ENCODE measurements at regions not wholly inside any gene's neighbourhood (a gene's known extent, or its start where the extent isn't known, plus 50 kb on each side); places are given as distances from the start of the nearest gene placed in this dataset.

DNA sequence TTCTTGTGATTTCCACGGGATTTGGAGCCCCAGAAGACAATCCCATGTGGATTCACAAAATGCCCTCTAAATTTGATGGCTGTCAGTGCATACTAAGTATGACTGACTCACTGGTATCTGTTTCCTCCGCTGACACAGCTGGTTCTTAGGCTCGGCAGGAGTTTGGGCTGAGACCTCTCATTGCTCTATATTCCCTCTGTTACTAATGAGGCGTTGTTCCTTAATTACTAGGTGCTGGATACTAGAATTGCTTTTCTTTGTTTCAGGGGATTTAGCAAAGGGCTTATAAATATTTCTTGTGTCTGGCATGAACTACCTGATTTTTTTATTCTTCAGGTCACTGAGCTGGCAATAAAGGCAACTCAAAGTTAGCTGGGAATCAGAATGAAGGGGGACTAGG lies 53.2 kb upstream of the EHF start:
- Histone ChIP-seq H3K9me3 (ENCODE audit: low read depth) (no peaks in the 10 kb centered on the region), H3K4me1 (ENCODE audit: low read depth) (no peaks in the 10 kb centered on the region), H3K27ac (no peak overlapping the region), H3K36me3 (no peaks in the 10 kb centered on the region), H3K4me3 (no peak overlapping the region), H3K27me3 (no peaks in the 10 kb centered on the region)
- DNase-seq (ENCODE audit: low read depth in 1 of 2, low spot score in 1 of 2), result no peak
- TF ChIP-seq, protein P1, sequence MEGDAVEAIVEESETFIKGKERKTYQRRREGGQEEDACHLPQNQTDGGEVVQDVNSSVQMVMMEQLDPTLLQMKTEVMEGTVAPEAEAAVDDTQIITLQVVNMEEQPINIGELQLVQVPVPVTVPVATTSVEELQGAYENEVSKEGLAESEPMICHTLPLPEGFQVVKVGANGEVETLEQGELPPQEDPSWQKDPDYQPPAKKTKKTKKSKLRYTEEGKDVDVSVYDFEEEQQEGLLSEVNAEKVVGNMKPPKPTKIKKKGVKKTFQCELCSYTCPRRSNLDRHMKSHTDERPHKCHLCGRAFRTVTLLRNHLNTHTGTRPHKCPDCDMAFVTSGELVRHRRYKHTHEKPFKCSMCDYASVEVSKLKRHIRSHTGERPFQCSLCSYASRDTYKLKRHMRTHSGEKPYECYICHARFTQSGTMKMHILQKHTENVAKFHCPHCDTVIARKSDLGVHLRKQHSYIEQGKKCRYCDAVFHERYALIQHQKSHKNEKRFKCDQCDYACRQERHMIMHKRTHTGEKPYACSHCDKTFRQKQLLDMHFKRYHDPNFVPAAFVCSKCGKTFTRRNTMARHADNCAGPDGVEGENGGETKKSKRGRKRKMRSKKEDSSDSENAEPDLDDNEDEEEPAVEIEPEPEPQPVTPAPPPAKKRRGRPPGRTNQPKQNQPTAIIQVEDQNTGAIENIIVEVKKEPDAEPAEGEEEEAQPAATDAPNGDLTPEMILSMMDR (IDR thresholded peaks at IDR 0.05; ENCODE audit: low read depth, low read length), result no peak

DNA sequence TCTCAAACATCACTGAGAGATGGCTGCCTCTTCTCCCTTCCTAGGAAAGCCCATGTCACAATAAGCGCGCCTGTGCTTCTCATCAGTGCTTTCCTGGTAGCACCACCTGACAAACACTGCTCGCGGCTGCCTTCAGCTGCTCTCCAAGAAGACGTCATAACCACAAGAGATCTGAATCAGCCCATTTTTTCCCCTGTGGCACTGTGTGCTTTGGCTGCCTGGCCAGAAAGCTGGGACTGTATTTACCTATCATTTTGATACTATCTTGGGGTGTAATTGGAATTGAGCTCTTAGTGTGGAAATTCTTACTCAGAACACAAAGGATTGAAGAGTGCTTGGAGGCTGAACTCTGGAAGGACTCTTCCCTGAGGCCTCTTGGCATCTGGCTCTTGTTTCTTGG lies 50.3 kb upstream of the EHF start:
- Histone ChIP-seq H3K27ac (no peak overlapping the region), H3K36me3 (no peaks in the 10 kb centered on the region), H3K4me1 (ENCODE audit: low read depth) (no peaks in the 10 kb centered on the region), H3K27me3 (no peaks in the 10 kb centered on the region), H3K9me3 (ENCODE audit: low read depth) (no peaks in the 10 kb centered on the region), H3K4me3 (no peak overlapping the region)
- TF ChIP-seq, protein P1 (IDR thresholded peaks at IDR 0.05; ENCODE audit: low read depth, low read length), result no peak
- DNase-seq (ENCODE audit: low read depth in 1 of 2, low spot score in 1 of 2), result no peak

Measured in cardiac muscle cell (in vitro differentiated cells and primary cell).